IMR-90 (cell line): ENCODE measurements at regions not wholly inside any gene's neighbourhood (a gene's known extent, or its start where the extent isn't known, plus 50 kb on each side); places are given as distances from the start of the nearest gene placed in this dataset.

Source experiments
- ATAC-seq: fragments of 200-7000 bp; cut with Tn5 transposase; 2 replicates; pipeline ENCODE4 v1.9.1; 2020; ENCODE audit warnings: low read depth, mild to moderate bottlenecking, moderate library complexity
- BruUV-seq: library from RNA; stranded (reverse); fragments of 400-500 nt; replicated peaks from 2 replicates; lab custom pipeline; 2021; lab: Mats Ljungman, UMichigan
- CTCF ChIA-PET: fragments of 300-600 bp; formaldehyde crosslinking; extraction: SDS; loops from one replicate; lab custom pipeline; 2021; ENCODE audit warnings: antibody characterized with exemption; lab: Yijun Ruan, JAX
- POLR2A ChIA-PET: fragments of 300-600 bp; sonication (Branson Sonifier 250); formaldehyde crosslinking; loops from one replicate; lab custom pipeline; 2022; ENCODE audit warnings: antibody characterized with exemption; ENCODE audit not compliant: unreplicated experiment; lab: Charles Lee
- DNase-seq: peaks from one replicate; pipeline ENCODE4 v3.0.0; 2013
- H2AFZ ChIP-seq: replicated peaks from 2 replicates; pipeline ENCODE3; 2013; ENCODE audit warnings: low read length, mild to moderate bottlenecking; ENCODE audit not compliant: poor library complexity
- H2AK5ac ChIP-seq: 2 replicates; pipeline ENCODE4 v1.6.1; 2013; ENCODE audit warnings: low read depth, low read length, inconsistent platforms
- H2AK9ac ChIP-seq: replicated peaks from 2 replicates; pipeline ENCODE3; 2013; ENCODE audit warnings: mild to moderate bottlenecking, low read depth, low read length, moderate library complexity; ENCODE audit not compliant: poor library complexity
- H2BK120ac ChIP-seq: 2 replicates; pipeline ENCODE4 v1.6.1; 2013; ENCODE audit warnings: low read depth, low read length, inconsistent platforms
- H2BK15ac ChIP-seq: 3 replicates; pipeline ENCODE4 v1.6.1; 2013; ENCODE audit warnings: low read depth, low read length, inconsistent platforms
- H2BK20ac ChIP-seq: 2 replicates; pipeline ENCODE4 v1.6.1; 2013; ENCODE audit warnings: low read depth, mild to moderate bottlenecking, inconsistent platforms, low read length, moderate library complexity
- H2BK5ac ChIP-seq: 2 replicates; pipeline ENCODE4 v1.6.1; 2013; ENCODE audit warnings: mild to moderate bottlenecking, low read depth, low read length, inconsistent platforms; ENCODE audit not compliant: poor library complexity, severe bottlenecking
- H3K14ac ChIP-seq: replicated peaks from 2 replicates; pipeline ENCODE4 v1.6.1; 2013; ENCODE audit warnings: low read depth, low read length, inconsistent platforms
- H3K18ac ChIP-seq: 2 replicates; pipeline ENCODE4 v1.6.1; 2013; ENCODE audit warnings: low read depth, low read length, control low read depth
- H3K23ac ChIP-seq: 2 replicates; pipeline ENCODE4 v1.6.1; 2013; ENCODE audit warnings: low read depth, low read length, inconsistent platforms
- H3K27ac ChIP-seq: 2 replicates; pipeline ENCODE4 v1.5.1; 2013; ENCODE audit warnings: mild to moderate bottlenecking, control low read depth, low read length; ENCODE audit not compliant: insufficient read depth
- H3K27me3 ChIP-seq: 2 replicates; pipeline ENCODE4 v1.6.1; 2013; ENCODE audit warnings: low read length; ENCODE audit not compliant: control insufficient read depth, insufficient read depth
- H3K36me3 ChIP-seq: 2 replicates; pipeline ENCODE4 v1.6.1; 2013; ENCODE audit warnings: low read length, mixed read lengths; ENCODE audit not compliant: control insufficient read depth, insufficient read depth
- H3K4ac ChIP-seq: 2 replicates; pipeline ENCODE4 v1.6.1; 2013; ENCODE audit warnings: low read depth, low read length, inconsistent platforms
- H3K4me1 ChIP-seq: 2 replicates; pipeline ENCODE4 v1.6.1; 2013; ENCODE audit warnings: low read length, mixed read lengths; ENCODE audit not compliant: control insufficient read depth, insufficient read depth
- H3K4me2 ChIP-seq: 2 replicates; pipeline ENCODE4 v1.6.1; 2013; ENCODE audit warnings: low read depth, mild to moderate bottlenecking, control low read depth, low read length, moderate library complexity
- H3K4me3 ChIP-seq: 2 replicates; pipeline ENCODE4 v1.5.1; 2013; ENCODE audit warnings: low read depth, mild to moderate bottlenecking, control low read depth, low read length, moderate library complexity; ENCODE audit not compliant: insufficient read depth
- H3K56ac ChIP-seq: 2 replicates; pipeline ENCODE4 v1.6.1; 2013; ENCODE audit warnings: low read length, inconsistent platforms; ENCODE audit not compliant: insufficient read depth; ENCODE audit errors: extremely low read depth
- H3K79me1 ChIP-seq, 2 experiments: 2 replicates each; pipeline ENCODE4 v1.6.1; 2013; ENCODE audit warnings: low read length in 2 of 2, inconsistent platforms in 1 of 2, low read depth in 1 of 2
- H3K9ac ChIP-seq: 2 replicates; pipeline ENCODE4 v1.6.1; 2013; ENCODE audit warnings: low read depth, low read length, control low read depth
- H3K9me1 ChIP-seq: 2 replicates; pipeline ENCODE4 v1.6.1; 2013; ENCODE audit warnings: low read length, inconsistent platforms; ENCODE audit not compliant: insufficient read depth
- H3K9me3 ChIP-seq: 2 replicates; pipeline ENCODE4 v1.6.1; 2013; ENCODE audit warnings: low read length; ENCODE audit not compliant: control insufficient read depth, insufficient read depth
- H4K20me1 ChIP-seq: 2 replicates; pipeline ENCODE4 v1.6.1; 2013; ENCODE audit warnings: low read length, inconsistent platforms; ENCODE audit not compliant: insufficient read depth
- H4K5ac ChIP-seq: 2 replicates; pipeline ENCODE4 v1.6.1; 2013; ENCODE audit warnings: mild to moderate bottlenecking, low read depth, low read length, control low read depth
- H4K8ac ChIP-seq, 2 experiments: 2 replicates each; pipeline ENCODE4 v1.6.1; 2013; ENCODE audit warnings: low read depth in 2 of 2, low read length in 2 of 2, control low read depth in 1 of 2, inconsistent platforms in 1 of 2
- H4K91ac ChIP-seq: 2 replicates; pipeline ENCODE4 v1.6.1; 2013; ENCODE audit warnings: low read depth, low read length, inconsistent platforms; ENCODE audit not compliant: insufficient read depth
- BHLHE40 ChIP-seq: fragments of 150-350 bp; IDR thresholded peaks from 2 replicates; pipeline ENCODE4 v1.6.1; 2016; ENCODE audit warnings: mild to moderate bottlenecking, low read depth, low read length
- CEBPB ChIP-seq: IDR thresholded peaks from 2 replicates; pipeline ENCODE4 v1.6.1; 2012; ENCODE audit warnings: low read depth, low read length, improper control_type of control experiment
- CHD1 ChIP-seq: IDR thresholded peaks from 2 replicates; pipeline ENCODE4 v1.6.1; 2012; ENCODE audit warnings: low read depth, low read length, improper control_type of control experiment
- FOS ChIP-seq: fragments of 150-350 bp; IDR thresholded peaks from 2 replicates; pipeline ENCODE4 v1.6.1; 2016; ENCODE audit warnings: low read depth, low read length
- MAFK ChIP-seq: IDR thresholded peaks from 2 replicates; pipeline ENCODE4 v1.6.1; 2012; ENCODE audit warnings: low read depth, low read length, improper control_type of control experiment
- MAZ ChIP-seq: IDR thresholded peaks from 2 replicates; pipeline ENCODE4 v1.6.1; 2012; ENCODE audit warnings: low read depth, mild to moderate bottlenecking, low read length, improper control_type of control experiment, moderate library complexity, borderline replicate concordance
- MXI1 ChIP-seq: IDR thresholded peaks from 2 replicates; pipeline ENCODE4 v1.6.1; 2012; ENCODE audit warnings: low read depth, mild to moderate bottlenecking, low read length, moderate library complexity, borderline replicate concordance
- NFE2L2 ChIP-seq: fragments of 150-350 bp; IDR thresholded peaks from 2 replicates; pipeline ENCODE4 v1.6.1; 2016; ENCODE audit warnings: low read depth, mild to moderate bottlenecking, low read length
- POLR2A ChIP-seq: IDR thresholded peaks from 2 replicates; pipeline ENCODE4 v1.6.1; 2012; ENCODE audit warnings: mild to moderate bottlenecking, low read depth, low read length
- RAD21 ChIP-seq: IDR thresholded peaks from 2 replicates; pipeline ENCODE4 v1.6.1; 2012; ENCODE audit warnings: low read length, improper control_type of control experiment
- RCOR1 ChIP-seq: IDR thresholded peaks from 2 replicates; pipeline ENCODE4 v1.6.1; 2012; ENCODE audit warnings: mild to moderate bottlenecking, low read length, improper control_type of control experiment; ENCODE audit not compliant: insufficient replicate concordance
- RFX5 ChIP-seq: IDR thresholded peaks from 2 replicates; pipeline ENCODE4 v1.8.0; 2012; ENCODE audit warnings: low read depth, mild to moderate bottlenecking, low read length, moderate library complexity
- SMC3 ChIP-seq: fragments of 150-350 bp; IDR thresholded peaks from 2 replicates; pipeline ENCODE4 v1.6.1; 2016; ENCODE audit warnings: low read depth, mild to moderate bottlenecking, antibody characterized with exemption, low read length, moderate library complexity
- WGBS, 2 experiments: methylation state at CpG; one replicate each; pipeline versions ENCODE4 v1.1.5 to v1.1.7; 2013; ENCODE audit warnings: missing lambda C conversion rate in 2 of 2; ENCODE audit not compliant: insufficient read length in 1 of 2; ENCODE audit errors: extremely low coverage in 2 of 2; 5-methylcytosine and 5-hydroxymethylcytosine counted together
- dilution Hi-C: fragments of 300-500 bp; cut with HindIII; formaldehyde crosslinking; loops from one replicate; pipeline ENCODE4 v1.14.3; 2018; ENCODE audit warnings: low sequenced_read_pairs; ENCODE audit not compliant: unreplicated experiment
- in situ Hi-C: fragments of 300-500 bp; cut with MboI; formaldehyde crosslinking; loops from 3 replicates; pipeline ENCODE4 v1.14.3; 2019; ENCODE audit warnings: low sequenced_read_pairs, inconsistent platforms, mixed read lengths
- intact Hi-C: fragments of 100-400 bp; cut with micrococcal nuclease; formaldehyde crosslinking; loops from 2 replicates; pipeline ENCODE4 v1.10.0; 2022
- TF ChIP-seq, protein P1 (sequence below): fragments of 150-350 bp; IDR thresholded peaks from 2 replicates; pipeline ENCODE4 v1.6.1; 2017; ENCODE audit warnings: mild to moderate bottlenecking, antibody characterized with exemption, low read length, low read depth
- TF ChIP-seq, protein P2 (sequence below): conservative IDR thresholded peaks from 2 replicates; pipeline ENCODE4 v1.5.1; 2012; ENCODE audit warnings: mild to moderate bottlenecking, low read depth, low read length, improper control_type of control experiment
- TF ChIP-seq, protein P3 (sequence below): fragments of 150-350 bp; IDR thresholded peaks from 2 replicates; pipeline ENCODE4 v1.6.1; 2016; ENCODE audit warnings: low read depth, mild to moderate bottlenecking, low read length, moderate library complexity, borderline replicate concordance

DNA sequence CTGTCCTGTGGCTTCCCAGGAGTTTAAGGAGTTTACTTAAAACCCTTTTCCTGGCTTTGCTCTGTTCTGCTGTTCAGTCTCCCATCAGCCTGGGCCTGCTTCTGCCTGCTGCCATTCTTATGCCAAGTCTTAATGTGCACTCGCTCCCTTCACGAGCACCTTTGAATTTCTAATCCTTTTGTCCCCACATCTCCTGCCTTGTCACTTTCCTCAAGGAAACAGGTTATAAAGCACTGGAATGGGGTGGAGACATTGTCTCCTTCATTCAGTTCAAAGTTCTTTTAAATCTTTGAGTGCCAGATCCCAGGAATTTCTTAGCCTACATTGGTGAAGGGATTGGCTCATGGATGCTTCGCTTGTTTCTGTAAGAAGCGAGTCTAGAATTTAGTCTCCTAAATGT lies 87.2 kb upstream of the LIFR start:
- Histone ChIP-seq H4K20me1 (no peaks in the 10 kb centered on the region), H3K9me3 (no peaks in the 10 kb centered on the region), H3K27ac (no peak overlapping the region), H3K36me3 (no peaks in the 10 kb centered on the region), H2BK15ac (no peak overlapping the region), H2BK20ac (no peak overlapping the region), H2BK120ac (no peak overlapping the region), H2AK5ac (no peak overlapping the region), H2AK9ac (no peak overlapping the region), H3K4me1 (no peaks in the 10 kb centered on the region; the same call in 1 of the 2 replicates), H2BK5ac (no peak overlapping the region), H3K56ac (no peak overlapping the region), H3K14ac (no peak overlapping the region), H3K18ac (no peak overlapping the region), H3K23ac (no peak overlapping the region), H3K4me2 (no peak overlapping the region), H3K79me1 (no peaks in the 10 kb centered on the region), H4K8ac (no peak overlapping the region), H3K4me3 (no peak overlapping the region), H2AFZ (no peak overlapping the region), H4K5ac (no peak overlapping the region), H3K27me3 (peaks cover 28% of the 10 kb centered on the region), H3K9ac (no peak overlapping the region), H3K4ac (no peak overlapping the region), H3K9me1 (no peaks in the 10 kb centered on the region), H4K91ac (no peak overlapping the region)
- ChIA-PET CTCF (no interaction called here), POLR2A (no interaction called here)
- intact Hi-C loops (no loop called here), in situ Hi-C loops (no loop called here), dilution Hi-C loops (no loop called here)
- BruUV-seq: no TSS peak
- ATAC-seq (no peak), DNase-seq (no peak)
- TF ChIP-seq MXI1 (no peak), POLR2A (no peak), RAD21 (no peak), FOS (no peak), MAFK (no peak), CHD1 (no peak), SMC3 (no peak), NFE2L2 (no peak), MAZ (no peak), RCOR1 (no peak), BHLHE40 (no peak), CEBPB (no peak), RFX5 (no peak)
- TF ChIP-seq, protein P1, sequence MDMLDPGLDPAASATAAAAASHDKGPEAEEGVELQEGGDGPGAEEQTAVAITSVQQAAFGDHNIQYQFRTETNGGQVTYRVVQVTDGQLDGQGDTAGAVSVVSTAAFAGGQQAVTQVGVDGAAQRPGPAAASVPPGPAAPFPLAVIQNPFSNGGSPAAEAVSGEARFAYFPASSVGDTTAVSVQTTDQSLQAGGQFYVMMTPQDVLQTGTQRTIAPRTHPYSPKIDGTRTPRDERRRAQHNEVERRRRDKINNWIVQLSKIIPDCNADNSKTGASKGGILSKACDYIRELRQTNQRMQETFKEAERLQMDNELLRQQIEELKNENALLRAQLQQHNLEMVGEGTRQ: no peak
- TF ChIP-seq, protein P2, sequence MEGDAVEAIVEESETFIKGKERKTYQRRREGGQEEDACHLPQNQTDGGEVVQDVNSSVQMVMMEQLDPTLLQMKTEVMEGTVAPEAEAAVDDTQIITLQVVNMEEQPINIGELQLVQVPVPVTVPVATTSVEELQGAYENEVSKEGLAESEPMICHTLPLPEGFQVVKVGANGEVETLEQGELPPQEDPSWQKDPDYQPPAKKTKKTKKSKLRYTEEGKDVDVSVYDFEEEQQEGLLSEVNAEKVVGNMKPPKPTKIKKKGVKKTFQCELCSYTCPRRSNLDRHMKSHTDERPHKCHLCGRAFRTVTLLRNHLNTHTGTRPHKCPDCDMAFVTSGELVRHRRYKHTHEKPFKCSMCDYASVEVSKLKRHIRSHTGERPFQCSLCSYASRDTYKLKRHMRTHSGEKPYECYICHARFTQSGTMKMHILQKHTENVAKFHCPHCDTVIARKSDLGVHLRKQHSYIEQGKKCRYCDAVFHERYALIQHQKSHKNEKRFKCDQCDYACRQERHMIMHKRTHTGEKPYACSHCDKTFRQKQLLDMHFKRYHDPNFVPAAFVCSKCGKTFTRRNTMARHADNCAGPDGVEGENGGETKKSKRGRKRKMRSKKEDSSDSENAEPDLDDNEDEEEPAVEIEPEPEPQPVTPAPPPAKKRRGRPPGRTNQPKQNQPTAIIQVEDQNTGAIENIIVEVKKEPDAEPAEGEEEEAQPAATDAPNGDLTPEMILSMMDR: no peak
- TF ChIP-seq, protein P3, sequence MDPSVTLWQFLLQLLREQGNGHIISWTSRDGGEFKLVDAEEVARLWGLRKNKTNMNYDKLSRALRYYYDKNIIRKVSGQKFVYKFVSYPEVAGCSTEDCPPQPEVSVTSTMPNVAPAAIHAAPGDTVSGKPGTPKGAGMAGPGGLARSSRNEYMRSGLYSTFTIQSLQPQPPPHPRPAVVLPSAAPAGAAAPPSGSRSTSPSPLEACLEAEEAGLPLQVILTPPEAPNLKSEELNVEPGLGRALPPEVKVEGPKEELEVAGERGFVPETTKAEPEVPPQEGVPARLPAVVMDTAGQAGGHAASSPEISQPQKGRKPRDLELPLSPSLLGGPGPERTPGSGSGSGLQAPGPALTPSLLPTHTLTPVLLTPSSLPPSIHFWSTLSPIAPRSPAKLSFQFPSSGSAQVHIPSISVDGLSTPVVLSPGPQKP: no peak
- 100% methylated on average over 2 of the region's 4 CpGs; no CpG with 5 or more reads in 1 of the 2 experiments for WGBS, 2 experiments
